Transverse colon (tissue), 4 donors: ENCODE measurements at regions not wholly inside any gene's neighbourhood (a gene's known extent, or its start where the extent isn't known, plus 50 kb on each side); places are given as distances from the start of the nearest gene placed in this dataset.

Experiments used
- EP300 ChIP-seq: sonication (generic); formaldehyde crosslinking; IDR thresholded peaks from one replicate; pipeline ENCODE4 v1.6.1; 2017; ENCODE audit warnings: antibody characterized with exemption, low read depth
- POLR2A ChIP-seq: fragments of 450-650 bp; IDR thresholded peaks from one replicate; pipeline ENCODE4 v1.6.1; 2016; ENCODE audit warnings: antibody characterized with exemption, mild to moderate bottlenecking, moderate library complexity
- POLR2AphosphoS5 ChIP-seq, 3 donors: sonication (generic); formaldehyde crosslinking; IDR thresholded peaks; one replicate each; pipeline ENCODE4 v1.6.1; 2016; ENCODE audit warnings: antibody characterized with exemption in 3 of 3
- TF ChIP-seq, protein P1 (sequence below), 5 experiments: fragments of 200-600 bp in 3 of 5; fragments of 450-650 bp in 2 of 5; sonication (generic) in 3 of 5; IDR thresholded peaks; 1 replicate in 2 of 5; 2 replicates in 3 of 5; pipeline ENCODE4 v1.5.1; 2016 to 2017; ENCODE audit warnings: antibody characterized with exemption in 5 of 5, inconsistent platforms in 3 of 5, mild to moderate bottlenecking in 2 of 5, moderate library complexity in 1 of 5

DNA sequence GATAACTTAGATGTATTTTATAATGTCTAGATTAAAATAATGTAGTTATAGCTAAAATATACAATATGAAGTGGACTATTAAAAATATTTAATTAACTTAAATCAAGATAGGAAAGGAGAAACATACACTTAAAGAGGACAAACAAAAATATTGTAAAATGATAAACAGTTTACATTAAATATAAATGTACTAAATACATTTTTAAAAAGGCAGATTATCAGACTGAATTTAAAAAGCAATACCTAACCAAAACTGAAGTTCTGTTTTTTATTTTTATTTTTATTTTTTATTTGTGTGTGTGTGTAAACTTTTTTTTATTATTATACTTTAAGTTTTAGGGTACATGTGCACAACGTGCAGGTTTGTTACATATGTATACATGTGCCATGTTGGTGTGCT, 811.6 kb upstream of the INTU start:
- TF ChIP-seq POLR2AphosphoS5 (IDR thresholded peaks at IDR 0.05) (no peak), POLR2A (no peak), EP300 (no peak)
- TF ChIP-seq, protein P1, sequence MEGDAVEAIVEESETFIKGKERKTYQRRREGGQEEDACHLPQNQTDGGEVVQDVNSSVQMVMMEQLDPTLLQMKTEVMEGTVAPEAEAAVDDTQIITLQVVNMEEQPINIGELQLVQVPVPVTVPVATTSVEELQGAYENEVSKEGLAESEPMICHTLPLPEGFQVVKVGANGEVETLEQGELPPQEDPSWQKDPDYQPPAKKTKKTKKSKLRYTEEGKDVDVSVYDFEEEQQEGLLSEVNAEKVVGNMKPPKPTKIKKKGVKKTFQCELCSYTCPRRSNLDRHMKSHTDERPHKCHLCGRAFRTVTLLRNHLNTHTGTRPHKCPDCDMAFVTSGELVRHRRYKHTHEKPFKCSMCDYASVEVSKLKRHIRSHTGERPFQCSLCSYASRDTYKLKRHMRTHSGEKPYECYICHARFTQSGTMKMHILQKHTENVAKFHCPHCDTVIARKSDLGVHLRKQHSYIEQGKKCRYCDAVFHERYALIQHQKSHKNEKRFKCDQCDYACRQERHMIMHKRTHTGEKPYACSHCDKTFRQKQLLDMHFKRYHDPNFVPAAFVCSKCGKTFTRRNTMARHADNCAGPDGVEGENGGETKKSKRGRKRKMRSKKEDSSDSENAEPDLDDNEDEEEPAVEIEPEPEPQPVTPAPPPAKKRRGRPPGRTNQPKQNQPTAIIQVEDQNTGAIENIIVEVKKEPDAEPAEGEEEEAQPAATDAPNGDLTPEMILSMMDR (IDR thresholded peaks at IDR 0.05), result no peak
